CD4-positive, alpha-beta T cell (primary cell): ENCODE measurements at regions not wholly inside any gene's neighbourhood (a gene's known extent, or its start where the extent isn't known, plus 50 kb on each side); places are given as distances from the start of the nearest gene placed in this dataset.

Source experiments
- ATAC-seq: fragments of 200-7000 bp; cut with Tn5 transposase; one replicate; pipeline ENCODE4 v1.10.0; 2022; ENCODE audit warnings: mild to moderate bottlenecking; ENCODE audit not compliant: poor library complexity
- CTCF ChIA-PET: fragments of 350-600 bp; sonication (Branson Sonifier 250); formaldehyde crosslinking; loops from one replicate; lab custom pipeline; 2021; ENCODE audit warnings: antibody characterized with exemption, inconsistent platforms; lab: Charles Lee
- POLR2A ChIA-PET: fragments of 350-600 bp; sonication (Branson Sonifier 250); formaldehyde crosslinking; loops from one replicate; lab custom pipeline; 2021; ENCODE audit warnings: antibody characterized with exemption, inconsistent platforms; lab: Charles Lee
- DNase-seq, 14 experiments: peaks; one replicate each; pipeline ENCODE4 v3.0.0-alpha.2; 2013 to 2020; ENCODE audit warnings: mixed read lengths in 2 of 14
- H3K27ac ChIP-seq, 2 donors: one replicate each; pipeline versions ENCODE4 v1.5.1 to v1.7.0; 2013; ENCODE audit warnings: low read length in 2 of 2, low read depth in 1 of 2, mild to moderate bottlenecking in 1 of 2
- H3K27me3 ChIP-seq, 2 experiments: 1 replicate in 1 of 2; 2 replicates in 1 of 2; pipeline versions ENCODE4 v1.6.1 to v1.7.0; 2013; ENCODE audit warnings: low read length in 2 of 2, control low read depth in 1 of 2, mild to moderate bottlenecking in 1 of 2, moderate library complexity in 1 of 2; ENCODE audit not compliant: insufficient read depth in 2 of 2, control insufficient read depth in 1 of 2
- H3K36me3 ChIP-seq: one replicate; pipeline ENCODE4 v1.6.1; 2013; ENCODE audit warnings: low read length, control low read depth; ENCODE audit not compliant: insufficient read depth
- H3K4me1 ChIP-seq: one replicate; pipeline ENCODE4 v1.6.1; 2013; ENCODE audit warnings: low read length, control low read depth; ENCODE audit not compliant: insufficient read depth
- H3K4me3 ChIP-seq: one replicate; pipeline ENCODE4 v1.5.1; 2013; ENCODE audit warnings: mild to moderate bottlenecking, low read length, moderate library complexity
- H3K9me3 ChIP-seq, 2 experiments: 1 replicate in 1 of 2; 2 replicates in 1 of 2; pipeline versions ENCODE4 v1.6.1 to v1.7.0; 2013; ENCODE audit warnings: low read length in 2 of 2, mild to moderate bottlenecking in 2 of 2, control low read depth in 1 of 2, moderate library complexity in 1 of 2; ENCODE audit not compliant: control insufficient read depth in 1 of 2, insufficient read depth in 1 of 2
- H3K27ac Mint-ChIP-seq: one replicate; pipeline ENCODE4 v1.8.0; 2020; ENCODE audit warnings: mixed read lengths
- H3K27me3 Mint-ChIP-seq: one replicate; pipeline ENCODE4 v1.8.0; 2021; ENCODE audit warnings: mixed read lengths
- H3K36me3 Mint-ChIP-seq: one replicate; pipeline ENCODE4 v1.8.0; 2021; ENCODE audit warnings: low read depth, mixed read lengths
- H3K4me1 Mint-ChIP-seq: one replicate; pipeline ENCODE4 v1.8.0; 2021; ENCODE audit warnings: low read depth, mixed read lengths
- H3K4me3 Mint-ChIP-seq: one replicate; pipeline ENCODE4 v1.8.0; 2020; ENCODE audit warnings: mild to moderate bottlenecking, mixed read lengths
- H3K9me3 Mint-ChIP-seq: one replicate; pipeline ENCODE4 v1.8.0; 2020; ENCODE audit warnings: mixed read lengths
- CTCF ChIP-seq: fragments of 200-600 bp; IDR thresholded peaks from one replicate; pipeline ENCODE4 v1.8.0; 2022; ENCODE audit warnings: antibody characterized with exemption, mild to moderate bottlenecking
- intact Hi-C, 2 experiments: fragments of 100-400 bp; cut with DNase I in 1 of 2; cut with micrococcal nuclease in 1 of 2; formaldehyde crosslinking; loops; one replicate each; pipeline versions ENCODE4 v1.15.1 to v1.9.0; 2023 to 2025; cut with DNase I, micrococcal nuclease

GRCh38 chr2:234847639-234848038, 104.2 kb upstream of the SH3BP4 start:
- no peaks in the 10 kb centered on the region for H3K9me3 ChIP-seq
- H3K9me3 Mint-ChIP-seq: no peaks in the 10 kb centered on the region
- CTCF ChIA-PET: no interaction called here
- ATAC-seq: no peak
- no peaks in the 10 kb centered on the region for H3K4me1 ChIP-seq
- no peak overlapping the region for H3K4me3 ChIP-seq
- H3K36me3 ChIP-seq: no peaks in the 10 kb centered on the region
- no peak for TF ChIP-seq CTCF
- H3K27me3 Mint-ChIP-seq: peaks cover 33% of the 10 kb centered on the region
- no peak overlapping the region for H3K27ac Mint-ChIP-seq
- DNase-seq: no peak
- no peaks in the 10 kb centered on the region for H3K4me1 Mint-ChIP-seq
- no peaks in the 10 kb centered on the region for H3K36me3 Mint-ChIP-seq
- H3K4me3 Mint-ChIP-seq: no peak overlapping the region
- no peak overlapping the region for H3K27ac ChIP-seq
- H3K27me3 ChIP-seq: no peaks in the 10 kb centered on the region
- POLR2A ChIA-PET: no interaction called here
- intact Hi-C loops: no loop called here

DNA sequence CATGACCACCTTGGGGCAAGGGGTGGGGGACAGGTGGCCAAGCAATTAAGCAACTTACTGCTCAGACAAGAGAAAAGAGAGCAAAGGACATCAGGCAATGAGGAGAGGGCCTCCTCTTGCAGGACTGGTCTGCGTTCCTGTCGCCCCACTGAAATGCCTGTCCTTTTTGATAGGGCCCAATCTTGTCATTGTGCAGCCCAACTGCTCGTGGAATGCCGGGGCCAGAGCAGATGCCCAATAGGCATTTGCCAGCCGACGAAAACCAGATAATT, 104.5 kb upstream of the SH3BP4 start:
- ATAC-seq (no peak), DNase-seq (no peak)
- peaks cover 33% of the 10 kb centered on the region for H3K27me3 Mint-ChIP-seq
- Histone ChIP-seq H3K27me3 (no peaks in the 10 kb centered on the region), H3K9me3 (no peaks in the 10 kb centered on the region), H3K27ac (no peak overlapping the region), H3K4me1 (no peaks in the 10 kb centered on the region), H3K36me3 (no peaks in the 10 kb centered on the region), H3K4me3 (no peak overlapping the region)
- intact Hi-C loops: no loop called here
- POLR2A ChIA-PET: no interaction called here
- no peak overlapping the region for H3K4me3 Mint-ChIP-seq
- no peak for TF ChIP-seq CTCF
- CTCF ChIA-PET: no interaction called here
- H3K4me1 Mint-ChIP-seq: no peaks in the 10 kb centered on the region
- no peak overlapping the region for H3K27ac Mint-ChIP-seq
- no peaks in the 10 kb centered on the region for H3K36me3 Mint-ChIP-seq
- H3K9me3 Mint-ChIP-seq: no peaks in the 10 kb centered on the region

DNA sequence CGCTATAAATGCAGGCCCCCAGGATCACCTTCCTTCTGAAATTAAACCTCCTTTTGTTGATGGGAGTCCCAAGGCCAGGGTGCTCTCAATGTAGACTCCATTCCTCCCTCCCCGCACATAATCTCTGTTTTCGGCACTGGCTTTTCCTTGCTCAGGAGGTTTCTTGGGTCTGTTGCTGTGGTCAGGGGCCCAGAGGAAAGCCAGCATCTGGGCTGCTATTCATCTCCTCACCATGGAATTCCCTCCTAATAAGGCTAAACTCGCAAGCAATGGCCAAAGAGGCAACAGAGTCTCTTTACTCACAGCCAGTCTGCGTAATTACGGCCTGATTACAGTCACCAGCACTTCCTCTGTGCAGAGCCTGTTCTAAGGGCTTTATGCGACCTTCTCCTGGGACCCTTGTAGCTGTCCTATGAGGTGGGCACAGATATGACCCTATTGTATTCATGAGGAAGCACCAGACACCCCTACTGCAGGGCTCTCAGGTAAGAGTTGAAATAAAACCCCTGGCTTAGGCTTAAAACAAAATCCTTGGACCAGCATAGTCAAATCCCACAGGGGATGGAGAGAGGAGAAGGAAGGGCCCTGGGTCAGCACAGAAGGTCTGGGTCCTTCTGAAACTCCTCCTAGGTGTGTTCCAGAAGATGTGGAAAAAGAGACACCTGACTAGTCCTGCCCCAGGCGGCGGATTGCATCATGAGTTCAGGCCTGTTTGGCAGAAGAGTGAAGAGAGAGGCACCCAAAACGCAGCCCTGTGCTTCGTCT, 105.0 kb upstream of the SH3BP4 start:
- no peaks in the 10 kb centered on the region for H3K36me3 Mint-ChIP-seq
- ChIA-PET CTCF (no interaction called here), POLR2A (no interaction called here)
- peaks cover 35% of the 10 kb centered on the region for H3K27me3 Mint-ChIP-seq
- TF ChIP-seq CTCF: no peak
- H3K27me3 ChIP-seq: no peaks in the 10 kb centered on the region
- H3K4me3 ChIP-seq: no peak overlapping the region
- H3K4me1 Mint-ChIP-seq: no peaks in the 10 kb centered on the region
- H3K9me3 ChIP-seq: no peaks in the 10 kb centered on the region
- ATAC-seq (no peak), DNase-seq (no peak)
- H3K36me3 ChIP-seq: no peaks in the 10 kb centered on the region
- H3K27ac ChIP-seq: no peak overlapping the region
- intact Hi-C loops: no loop called here
- no peaks in the 10 kb centered on the region for H3K9me3 Mint-ChIP-seq
- no peaks in the 10 kb centered on the region for H3K4me1 ChIP-seq
- no peak overlapping the region for H3K27ac Mint-ChIP-seq
- no peak overlapping the region for H3K4me3 Mint-ChIP-seq
